Fibroblast of lung (primary cell): ENCODE measurements at regions not wholly inside any gene's neighbourhood (a gene's known extent, or its start where the extent isn't known, plus 50 kb on each side); places are given as distances from the start of the nearest gene placed in this dataset.

Experiments used
- DNase-seq, 2 donors: peaks; one replicate each; pipeline versions ENCODE4 v3.0.0 to v3.0.0-alpha.2; 2010; ENCODE audit warnings: low read depth in 2 of 2
- H2AFZ ChIP-seq: 2 replicates; pipeline ENCODE4 v1.5.1; 2012; ENCODE audit warnings: low read length, control low read depth, inconsistent platforms
- H3K27ac ChIP-seq: 2 replicates; pipeline ENCODE4 v1.5.1; 2011; ENCODE audit warnings: low read length, control low read depth; ENCODE audit not compliant: insufficient read depth
- H3K27me3 ChIP-seq: 2 replicates; pipeline ENCODE4 v1.5.1; 2011; ENCODE audit warnings: mild to moderate bottlenecking, low read length; ENCODE audit not compliant: control insufficient read depth, insufficient read depth
- H3K36me3 ChIP-seq: 2 replicates; pipeline ENCODE4 v1.5.1; 2011; ENCODE audit warnings: low read length; ENCODE audit not compliant: control insufficient read depth, insufficient read depth
- H3K4me1 ChIP-seq: 2 replicates; pipeline ENCODE4 v1.5.1; 2011; ENCODE audit warnings: low read length; ENCODE audit not compliant: control insufficient read depth, insufficient read depth; ENCODE audit errors: extremely low read depth
- H3K4me2 ChIP-seq: 2 replicates; pipeline ENCODE4 v1.5.1; 2011; ENCODE audit warnings: low read length, control low read depth; ENCODE audit not compliant: insufficient read depth; ENCODE audit errors: extremely low read depth
- H3K4me3 ChIP-seq, 4 experiments: fragments of 200-600 bp in 1 of 4; sonication (generic) in 1 of 4; replicated peaks in 1 of 4; 2 replicates each; pipeline ENCODE4 v1.5.1; 2011 to 2016; ENCODE audit warnings: low read length in 4 of 4, low read depth in 3 of 4, mild to moderate bottlenecking in 3 of 4, control low read depth in 2 of 4, inconsistent platforms in 1 of 4, mixed read lengths in 1 of 4; ENCODE audit not compliant: insufficient read depth in 1 of 4; ENCODE audit errors: control extremely low read depth in 1 of 4
- H3K79me2 ChIP-seq: 2 replicates; pipeline ENCODE4 v1.5.1; 2012; ENCODE audit warnings: mild to moderate bottlenecking, low read length, inconsistent platforms; ENCODE audit not compliant: control insufficient read depth, insufficient read depth
- H3K9ac ChIP-seq: 2 replicates; pipeline ENCODE4 v1.5.1; 2011; ENCODE audit warnings: mild to moderate bottlenecking, low read length, control low read depth; ENCODE audit not compliant: insufficient read depth
- H3K9me3 ChIP-seq: 2 replicates; pipeline ENCODE4 v1.5.1; 2012; ENCODE audit warnings: low read depth, low read length; ENCODE audit not compliant: control insufficient read depth, insufficient read depth
- H4K20me1 ChIP-seq: 2 replicates; pipeline ENCODE4 v1.5.1; 2011; ENCODE audit warnings: low read length; ENCODE audit not compliant: control insufficient read depth, insufficient read depth; ENCODE audit errors: extremely low read depth
- CTCF ChIP-seq, 2 donors: IDR thresholded peaks in 1 of 2; conservative IDR thresholded peaks in 1 of 2; 1 replicate in 1 of 2; 2 replicates in 1 of 2; pipeline ENCODE4 v1.5.1; 2011 to 2012; ENCODE audit warnings: low read length in 2 of 2, control low read depth in 1 of 2, inconsistent platforms in 1 of 2, low read depth in 1 of 2, mild to moderate bottlenecking in 1 of 2
- EZH2 ChIP-seq: IDR thresholded peaks from 2 replicates; pipeline ENCODE4 v1.5.1; 2012; ENCODE audit warnings: low read length, control low read depth, mild to moderate bottlenecking; ENCODE audit errors: missing control alignments

DNA sequence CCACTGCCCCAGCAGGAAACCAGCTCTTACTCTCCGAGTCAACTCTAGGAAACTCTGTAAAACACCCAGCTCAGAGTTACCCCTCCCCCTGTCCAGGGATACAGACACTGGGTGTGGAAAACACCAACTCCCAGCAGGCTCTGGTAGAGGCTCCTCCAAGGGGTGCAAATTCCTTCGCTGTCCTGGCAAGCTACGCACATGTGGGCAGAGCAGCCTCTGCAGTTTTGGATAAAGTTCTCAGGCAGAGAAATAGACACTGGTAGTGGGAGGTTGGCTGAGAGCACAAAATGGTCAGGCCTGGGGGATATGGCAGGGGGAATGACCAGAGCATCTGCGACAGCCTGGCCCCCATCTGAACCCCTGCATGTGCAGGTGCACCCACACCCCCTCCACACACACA lies 146.9 kb upstream of the SDK2 start:
- Histone ChIP-seq H3K79me2 (no peaks in the 10 kb centered on the region), H4K20me1 (no peaks in the 10 kb centered on the region), H3K36me3 (no peaks in the 10 kb centered on the region), H3K27me3 (no peaks in the 10 kb centered on the region), H3K27ac (no peak overlapping the region), H3K4me2 (no peak overlapping the region), H3K4me1 (no peaks in the 10 kb centered on the region), H3K4me3 (no peak overlapping the region), H3K9ac (no peak overlapping the region), H2AFZ (no peak overlapping the region), H3K9me3 (no peaks in the 10 kb centered on the region)
- no peak for TF ChIP-seq EZH2
- no peak for TF ChIP-seq CTCF (conservative IDR thresholded peaks at IDR 0.05 in 1 of 2, IDR thresholded peaks at IDR 0.05 in 1 of 2; ENCODE audit: low read depth in 1 of 2, low read length in 2 of 2)
- no peak for DNase-seq

- H4K20me1 ChIP-seq, result no peaks in the 10 kb centered on the region
- H3K4me3 ChIP-seq, result no peak overlapping the region
- H3K36me3 ChIP-seq, result no peaks in the 10 kb centered on the region
- no peaks in the 10 kb centered on the region for H3K79me2 ChIP-seq
- H2AFZ ChIP-seq, result no peak overlapping the region
- no peaks in the 10 kb centered on the region for H3K9me3 ChIP-seq
- H3K9ac ChIP-seq, result no peak overlapping the region
- no peaks in the 10 kb centered on the region for H3K27me3 ChIP-seq
- no peak for DNase-seq
- H3K27ac ChIP-seq, result no peak overlapping the region
- no peaks in the 10 kb centered on the region for H3K4me1 ChIP-seq
- H3K4me2 ChIP-seq, result no peak overlapping the region
- TF ChIP-seq EZH2, result no peak
These were observed 147.4 kb upstream of the SDK2 start for GRCh38 chr17:73791631-73792030.

DNA sequence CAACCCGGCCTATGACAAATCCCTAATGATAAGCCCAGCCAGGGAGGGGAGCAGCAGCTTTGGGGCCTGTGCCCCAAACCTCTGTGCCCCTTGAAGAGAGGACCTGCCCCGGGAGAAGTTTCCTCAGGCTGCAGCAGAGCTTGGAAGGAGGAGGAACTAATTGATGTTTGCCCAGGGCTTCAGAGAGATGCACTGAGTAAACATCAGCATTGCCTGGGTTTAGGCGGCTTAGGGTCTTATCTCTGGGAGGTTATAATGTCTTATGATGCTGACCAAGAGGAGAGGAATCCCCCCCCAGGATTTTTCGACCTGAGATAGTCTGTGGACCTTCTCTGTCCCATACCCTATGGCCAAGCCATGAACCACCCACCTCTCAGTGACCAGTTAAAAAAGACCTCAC lies 148.7 kb upstream of the SDK2 start:
- Histone ChIP-seq H3K4me3 (no peak overlapping the region), H4K20me1 (no peaks in the 10 kb centered on the region), H3K9me3 (no peaks in the 10 kb centered on the region), H3K36me3 (no peaks in the 10 kb centered on the region), H3K27ac (no peak overlapping the region), H3K4me2 (no peak overlapping the region), H3K4me1 (peaks cover 8% of the 10 kb centered on the region), H2AFZ (no peak overlapping the region), H3K9ac (no peak overlapping the region), H3K79me2 (no peaks in the 10 kb centered on the region), H3K27me3 (no peaks in the 10 kb centered on the region)
- no peak for DNase-seq
- TF ChIP-seq EZH2 (no peak), CTCF (conservative IDR thresholded peaks at IDR 0.05 in 1 of 2, IDR thresholded peaks at IDR 0.05 in 1 of 2; ENCODE audit: low read depth in 1 of 2, low read length in 2 of 2) (no peak)
